Colonic mucosa (tissue), 4 donors: ENCODE measurements at regions not wholly inside any gene's neighbourhood (a gene's known extent, or its start where the extent isn't known, plus 50 kb on each side); places are given as distances from the start of the nearest gene placed in this dataset.

Experiments
- DNase-seq: peaks from one replicate; pipeline ENCODE4 v3.0.0-alpha.2; 2020
- H3K27ac ChIP-seq: fragments of 200-600 bp; one replicate; pipeline ENCODE4 v1.8.0; 2021
- H3K27me3 ChIP-seq: fragments of 200-600 bp; one replicate; pipeline ENCODE4 v1.8.0; 2021
- H3K36me3 ChIP-seq: fragments of 200-600 bp; one replicate; pipeline ENCODE4 v1.8.0; 2021
- H3K4me1 ChIP-seq: fragments of 200-600 bp; one replicate; pipeline ENCODE4 v1.8.0; 2021; ENCODE audit warnings: mild to moderate bottlenecking
- H3K4me3 ChIP-seq: fragments of 200-600 bp; one replicate; pipeline ENCODE4 v1.8.0; 2021
- H3K9ac ChIP-seq, 2 donors: one replicate each; pipeline ENCODE4 v1.7.0; 2013; ENCODE audit warnings: control low read depth in 2 of 2, low read depth in 2 of 2, low read length in 2 of 2
- H3K9me3 ChIP-seq: fragments of 200-600 bp; one replicate; pipeline ENCODE4 v1.8.0; 2021
- intact Hi-C: fragments of 100-400 bp; cut with DNase I; formaldehyde crosslinking; loops from one replicate; pipeline ENCODE4 v1.14.1; 2022
- TF ChIP-seq, protein P1 (sequence below): fragments of 200-600 bp; IDR thresholded peaks from one replicate; pipeline ENCODE4 v1.8.0; 2022; ENCODE audit warnings: antibody characterized with exemption, mild to moderate bottlenecking
- donor health status: healthy.
- donor health status: DM: no; HTN: no; CAD: no.
- donor health status: DM: no; HTN: no; CAD: no.

DNA sequence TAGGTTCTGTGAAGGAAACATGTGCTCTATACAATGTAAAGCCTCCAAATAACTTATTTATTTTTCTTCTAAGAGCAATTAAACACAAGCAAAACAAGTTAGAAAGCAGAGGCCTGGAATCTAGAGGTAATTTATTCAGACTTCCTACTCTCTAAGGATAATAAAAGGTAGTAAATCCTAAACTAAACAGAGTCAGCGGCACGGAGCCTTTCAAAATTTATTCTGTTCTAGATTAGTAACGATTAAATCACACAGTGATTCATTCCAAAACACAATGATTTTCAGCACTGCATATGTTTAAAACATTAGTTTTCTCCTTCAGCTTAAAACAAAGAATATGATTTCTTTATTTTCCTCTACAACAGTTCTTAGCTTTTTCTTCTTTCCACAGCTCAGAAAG lies 160.9 kb downstream of the FBXO15 start:
- H3K36me3 ChIP-seq = no peaks in the 10 kb centered on the region
- intact Hi-C loops = no loop called here
- no peak overlapping the region for H3K4me3 ChIP-seq
- TF ChIP-seq, protein P1, sequence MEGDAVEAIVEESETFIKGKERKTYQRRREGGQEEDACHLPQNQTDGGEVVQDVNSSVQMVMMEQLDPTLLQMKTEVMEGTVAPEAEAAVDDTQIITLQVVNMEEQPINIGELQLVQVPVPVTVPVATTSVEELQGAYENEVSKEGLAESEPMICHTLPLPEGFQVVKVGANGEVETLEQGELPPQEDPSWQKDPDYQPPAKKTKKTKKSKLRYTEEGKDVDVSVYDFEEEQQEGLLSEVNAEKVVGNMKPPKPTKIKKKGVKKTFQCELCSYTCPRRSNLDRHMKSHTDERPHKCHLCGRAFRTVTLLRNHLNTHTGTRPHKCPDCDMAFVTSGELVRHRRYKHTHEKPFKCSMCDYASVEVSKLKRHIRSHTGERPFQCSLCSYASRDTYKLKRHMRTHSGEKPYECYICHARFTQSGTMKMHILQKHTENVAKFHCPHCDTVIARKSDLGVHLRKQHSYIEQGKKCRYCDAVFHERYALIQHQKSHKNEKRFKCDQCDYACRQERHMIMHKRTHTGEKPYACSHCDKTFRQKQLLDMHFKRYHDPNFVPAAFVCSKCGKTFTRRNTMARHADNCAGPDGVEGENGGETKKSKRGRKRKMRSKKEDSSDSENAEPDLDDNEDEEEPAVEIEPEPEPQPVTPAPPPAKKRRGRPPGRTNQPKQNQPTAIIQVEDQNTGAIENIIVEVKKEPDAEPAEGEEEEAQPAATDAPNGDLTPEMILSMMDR = no peak
- no peak overlapping the region for H3K9ac ChIP-seq
- no peak overlapping the region for H3K27ac ChIP-seq
- DNase-seq = no peak
- H3K4me1 ChIP-seq = no peaks in the 10 kb centered on the region
- H3K27me3 ChIP-seq = no peaks in the 10 kb centered on the region
- H3K9me3 ChIP-seq = no peaks in the 10 kb centered on the region

DNA sequence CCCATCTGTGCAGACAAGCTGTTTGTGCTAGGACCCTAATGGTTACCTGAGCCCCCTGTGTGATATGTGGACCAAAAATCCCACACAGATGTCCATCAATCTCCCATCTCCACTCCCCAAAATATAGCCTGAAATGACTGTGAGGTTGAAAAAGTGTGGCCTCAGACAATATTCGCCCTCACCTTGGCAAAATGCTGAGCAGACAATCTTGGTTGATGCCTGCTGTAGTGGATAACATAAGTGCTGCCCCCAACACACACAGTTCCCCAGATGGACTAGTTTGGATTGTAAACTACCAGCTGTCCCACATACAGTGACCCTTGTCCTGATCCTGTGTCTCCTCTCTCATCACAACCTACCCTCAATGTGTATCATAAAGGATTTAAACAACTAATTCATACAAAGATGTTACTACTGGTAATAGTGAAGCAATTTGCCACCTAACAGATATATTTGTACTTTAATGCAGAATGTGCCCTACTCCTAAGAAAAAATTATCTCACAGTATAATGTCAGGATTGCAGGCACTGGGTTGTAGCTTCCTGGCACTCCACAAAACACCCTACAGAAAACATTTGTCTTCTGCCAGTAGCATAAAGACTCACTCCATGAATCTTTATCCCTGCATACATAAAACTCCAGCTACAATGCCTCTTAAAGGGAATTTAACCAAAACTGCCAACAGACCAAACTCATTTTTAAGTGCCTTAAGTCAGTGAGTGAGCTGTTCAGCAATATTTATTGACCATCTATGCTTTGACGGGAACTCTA lies 161.6 kb downstream of the FBXO15 start:
- H3K27me3 ChIP-seq = no peaks in the 10 kb centered on the region
- intact Hi-C loops = no loop called here

DNA sequence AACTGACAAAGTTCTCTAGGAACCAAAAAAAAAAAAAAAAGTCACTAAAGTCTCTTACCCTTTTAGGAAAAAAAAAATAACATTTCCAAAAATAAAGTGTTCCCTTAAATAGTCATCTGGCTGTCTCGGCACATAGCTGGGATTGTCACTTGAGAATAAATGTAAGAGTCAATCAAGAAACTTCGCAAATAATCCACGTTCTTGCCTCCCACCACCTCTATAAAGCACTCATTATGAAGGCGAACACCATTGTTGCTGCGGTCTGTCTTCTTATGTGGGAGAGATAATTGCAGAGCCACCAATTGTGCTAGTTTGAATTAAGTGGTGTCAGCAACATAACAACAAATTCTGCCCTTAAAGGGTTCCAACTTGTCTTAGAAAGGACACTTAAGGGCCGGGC lies 163.7 kb downstream of the FBXO15 start:
- H3K36me3 ChIP-seq = no peaks in the 10 kb centered on the region
- intact Hi-C loops = no loop called here
- H3K4me3 ChIP-seq = no peak overlapping the region
- H3K27me3 ChIP-seq = no peaks in the 10 kb centered on the region
- H3K27ac ChIP-seq = no peak overlapping the region
- no peak for DNase-seq
- H3K9ac ChIP-seq = no peak overlapping the region
- no peaks in the 10 kb centered on the region for H3K9me3 ChIP-seq
- no peaks in the 10 kb centered on the region for H3K4me1 ChIP-seq
- TF ChIP-seq, protein P1 = no peak

More for the DNA sequence above, 161.6 kb downstream of the FBXO15 start:
- no peaks in the 10 kb centered on the region for H3K36me3 ChIP-seq
- H3K4me1 ChIP-seq = no peaks in the 10 kb centered on the region
- TF ChIP-seq, protein P1 = no peak
- no peak overlapping the region for H3K9ac ChIP-seq
- DNase-seq = no peak
- H3K27ac ChIP-seq = no peak overlapping the region
- H3K4me3 ChIP-seq = no peak overlapping the region
- H3K9me3 ChIP-seq = no peaks in the 10 kb centered on the region

DNA sequence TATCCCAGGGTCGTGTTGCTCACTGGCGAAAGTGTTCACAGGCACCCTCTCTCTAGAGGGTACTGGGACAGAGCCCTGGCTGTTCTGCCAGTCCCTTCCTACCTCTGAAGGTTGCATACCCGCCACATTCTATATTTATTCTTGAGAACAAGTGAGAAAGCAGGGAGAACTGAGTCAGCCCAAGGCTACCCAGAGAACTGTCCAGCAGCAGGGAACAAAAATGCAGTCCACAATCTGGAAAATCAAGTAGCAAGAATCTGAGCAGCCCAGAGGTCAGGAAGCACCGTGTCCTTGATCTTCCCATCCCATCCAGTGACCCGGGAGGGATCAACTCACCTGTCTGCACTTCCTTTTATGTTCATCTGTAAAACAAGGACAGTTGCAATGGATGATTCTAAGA lies 164.1 kb downstream of the FBXO15 start:
- intact Hi-C loops = no loop called here
- H3K27ac ChIP-seq = no peak overlapping the region
- no peaks in the 10 kb centered on the region for H3K9me3 ChIP-seq
- no peak overlapping the region for H3K4me3 ChIP-seq
- H3K9ac ChIP-seq = no peak overlapping the region
- H3K36me3 ChIP-seq = no peaks in the 10 kb centered on the region
- H3K27me3 ChIP-seq = no peaks in the 10 kb centered on the region
- H3K4me1 ChIP-seq = no peaks in the 10 kb centered on the region
- TF ChIP-seq, protein P1 = no peak
- no peak for DNase-seq

DNA sequence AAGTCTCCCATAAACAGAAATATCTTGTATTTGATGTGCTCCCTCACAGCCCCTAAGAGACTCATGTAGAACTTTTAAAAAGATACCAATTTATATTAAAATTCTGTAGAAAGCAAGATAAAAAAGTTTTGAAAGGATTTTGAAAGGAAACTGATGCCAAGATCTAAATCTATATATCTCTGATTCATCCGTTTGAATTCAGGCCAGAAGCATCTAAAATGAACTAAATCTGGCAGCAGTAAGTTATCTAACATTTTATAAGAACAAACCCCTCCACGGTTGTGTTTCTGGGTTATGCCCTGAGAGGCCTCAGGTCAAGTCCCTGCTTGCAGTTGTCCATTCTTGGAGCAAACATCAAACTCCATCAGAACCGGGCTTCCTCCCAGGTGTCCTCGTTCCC lies 165.8 kb downstream of the FBXO15 start:
- H3K4me3 ChIP-seq = no peak overlapping the region
- no peaks in the 10 kb centered on the region for H3K36me3 ChIP-seq
- TF ChIP-seq, protein P1 = no peak
- H3K27me3 ChIP-seq = no peaks in the 10 kb centered on the region
- no peak for DNase-seq
- no peak overlapping the region for H3K27ac ChIP-seq
- no peaks in the 10 kb centered on the region for H3K4me1 ChIP-seq
- intact Hi-C loops = no loop called here
- no peak overlapping the region for H3K9ac ChIP-seq
- H3K9me3 ChIP-seq = no peaks in the 10 kb centered on the region
